ENCODE measurements at regions not wholly inside any gene's neighbourhood (a gene's known extent, or its start where the extent isn't known, plus 50 kb on each side); places are given as distances from the start of the nearest gene placed in this dataset.

DNA sequence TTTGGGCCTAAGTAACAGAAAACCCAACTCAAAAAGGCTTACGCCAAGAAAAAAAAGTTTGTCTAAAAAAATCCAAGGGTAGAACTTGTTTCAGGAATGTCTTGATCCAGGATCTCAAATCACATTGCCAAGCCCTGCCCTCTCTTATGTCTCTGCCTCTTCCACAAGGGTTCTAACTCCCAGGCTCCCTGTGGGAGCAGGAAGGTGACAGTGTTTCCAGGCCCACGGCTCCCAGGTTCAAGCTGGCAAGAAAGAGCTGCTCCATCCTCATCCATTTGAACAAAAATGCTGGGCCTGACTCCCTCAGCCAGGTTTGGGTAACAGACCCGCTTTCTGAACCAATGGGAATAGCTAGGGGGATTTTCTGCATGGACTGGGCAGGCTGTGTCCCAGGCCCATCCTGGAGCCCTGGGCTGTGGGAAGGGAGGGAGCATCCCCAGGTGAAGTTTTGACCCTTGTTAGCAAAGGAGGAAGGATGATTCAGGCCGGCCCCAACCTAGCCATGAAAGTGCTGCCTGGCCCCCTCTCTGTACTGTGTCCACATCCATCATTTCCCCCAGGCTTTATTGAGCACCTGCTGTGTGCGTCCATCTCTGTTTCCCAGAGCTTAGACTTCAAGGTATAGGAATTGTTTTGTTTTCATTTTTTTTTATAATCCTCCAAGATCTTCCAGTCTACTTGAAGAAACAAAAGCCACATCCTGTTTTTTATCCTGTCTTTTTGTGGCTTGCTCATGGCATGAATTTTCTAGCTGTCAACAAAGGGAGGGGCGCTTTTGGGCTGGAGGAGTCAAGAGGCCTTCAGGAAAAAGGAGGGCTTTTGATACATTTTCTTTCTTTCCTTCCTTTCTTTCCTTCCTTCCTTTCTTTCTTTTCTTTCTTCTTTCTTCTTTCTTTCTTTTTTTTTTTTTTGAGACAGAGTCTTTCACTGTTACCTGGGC is 159.8 kb downstream of the TFAP2C start:
- Histone ChIP-seq H3K27ac (ENCODE audit: low read length) (peak overlapping the region; percentile 20), H3K4me1 (ENCODE audit: control insufficient read depth in 1 of 2, insufficient read depth in 2 of 2, low read length in 2 of 2) (peaks cover 0 to 10% of the 10 kb centered on the region in 2 donors), H3K27me3 (ENCODE audit: low read depth, low read length) (no peaks in the 10 kb centered on the region), H3K9me3 (ENCODE audit: control insufficient read depth in 1 of 2, low read length in 2 of 2) (no peaks in the 10 kb centered on the region), H3K36me3 (ENCODE audit: control insufficient read depth in 1 of 2, insufficient read depth in 2 of 2, low read length in 2 of 2) (no peaks in the 10 kb centered on the region), H3K4me3 (ENCODE audit: low read depth in 1 of 2, low read length in 2 of 2) (no peak overlapping the region)

DNA sequence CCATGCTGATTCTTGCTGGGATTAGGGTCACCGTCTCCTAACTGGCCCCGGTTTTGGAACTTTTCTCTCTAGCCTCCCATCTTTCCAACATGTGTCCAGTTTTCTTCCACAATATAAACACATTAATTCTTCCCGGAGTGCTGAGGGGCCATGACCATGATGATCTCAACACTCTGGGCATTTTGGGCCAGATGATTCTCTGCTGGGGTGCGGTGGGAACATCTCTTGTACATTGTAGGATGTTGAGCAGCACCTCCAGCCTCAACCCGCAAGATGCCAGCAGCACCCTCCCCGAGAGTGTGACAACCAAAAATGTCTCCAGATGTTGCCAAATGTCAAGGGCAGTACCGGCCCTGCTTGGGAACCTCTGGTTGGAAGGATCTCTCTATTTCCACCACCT is 164.8 kb downstream of the TFAP2C start:
- Histone ChIP-seq H3K9me3 (ENCODE audit: control insufficient read depth in 1 of 2, low read length in 2 of 2) (peaks cover 0 to 10% of the 10 kb centered on the region in 2 donors), H3K27me3 (ENCODE audit: low read depth, low read length) (no peaks in the 10 kb centered on the region), H3K4me1 (ENCODE audit: control insufficient read depth in 1 of 2, insufficient read depth in 2 of 2, low read length in 2 of 2) (no peaks in the 10 kb centered on the region), H3K4me3 (ENCODE audit: low read depth in 1 of 2, low read length in 2 of 2) (no peak overlapping the region), H3K36me3 (ENCODE audit: control insufficient read depth in 1 of 2, insufficient read depth in 2 of 2, low read length in 2 of 2) (no peaks in the 10 kb centered on the region), H3K27ac (ENCODE audit: low read length) (no peak overlapping the region)

DNA sequence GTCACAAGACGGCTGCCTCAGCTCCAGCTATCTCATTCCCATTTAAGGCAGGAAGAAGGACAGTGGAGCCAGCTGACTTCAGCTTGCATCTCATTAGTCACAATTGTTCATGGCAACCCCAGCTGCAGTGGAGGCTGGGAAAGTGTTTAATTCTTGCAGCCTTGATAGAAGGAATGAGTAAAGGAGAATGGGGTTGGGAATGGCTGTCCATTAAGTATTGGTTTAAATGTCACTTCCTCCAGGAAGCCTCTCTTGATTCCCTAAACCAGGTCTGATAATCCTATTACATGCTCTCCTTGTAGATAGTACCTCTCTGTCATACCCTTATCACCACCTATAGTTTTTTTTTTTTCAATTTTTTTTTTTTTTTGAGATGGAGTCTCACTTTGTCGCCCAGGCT is 166.4 kb downstream of the TFAP2C start:
- Histone ChIP-seq H3K9me3 (ENCODE audit: control insufficient read depth in 1 of 2, low read length in 2 of 2) (peaks cover 0 to 14% of the 10 kb centered on the region in 2 donors), H3K4me3 (ENCODE audit: low read depth in 1 of 2, low read length in 2 of 2) (no peak overlapping the region), H3K27me3 (ENCODE audit: low read depth, low read length) (no peaks in the 10 kb centered on the region), H3K4me1 (ENCODE audit: control insufficient read depth in 1 of 2, insufficient read depth in 2 of 2, low read length in 2 of 2) (no peaks in the 10 kb centered on the region), H3K27ac (ENCODE audit: low read length) (no peak overlapping the region), H3K36me3 (ENCODE audit: control insufficient read depth in 1 of 2, insufficient read depth in 2 of 2, low read length in 2 of 2) (no peaks in the 10 kb centered on the region)

DNA sequence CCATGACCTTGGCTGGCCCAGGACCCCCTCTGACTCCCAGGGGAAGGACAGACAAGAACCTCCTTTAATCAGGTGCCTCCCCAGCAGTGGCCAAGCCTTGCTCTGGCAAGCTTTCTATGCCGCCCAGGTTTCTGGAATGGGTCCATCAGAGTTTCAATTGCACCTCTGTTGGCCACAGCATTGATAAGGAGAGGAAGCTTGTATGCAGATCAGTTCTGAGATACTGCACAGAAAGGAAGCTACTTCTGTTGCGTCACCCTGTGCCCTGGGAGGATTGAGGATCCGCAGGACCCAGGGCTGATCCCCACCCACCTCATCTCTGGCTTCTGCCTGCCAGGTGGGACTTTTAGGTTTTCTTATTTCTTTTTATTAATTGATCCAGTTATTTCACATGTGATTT is 167.2 kb downstream of the TFAP2C start:
- Histone ChIP-seq H3K4me1 (ENCODE audit: control insufficient read depth in 1 of 2, insufficient read depth in 2 of 2, low read length in 2 of 2) (no peaks in the 10 kb centered on the region), H3K27ac (ENCODE audit: low read length) (no peak overlapping the region), H3K9me3 (ENCODE audit: control insufficient read depth in 1 of 2, low read length in 2 of 2) (peaks cover 0 to 14% of the 10 kb centered on the region in 2 donors), H3K36me3 (ENCODE audit: control insufficient read depth in 1 of 2, insufficient read depth in 2 of 2, low read length in 2 of 2) (no peaks in the 10 kb centered on the region), H3K4me3 (ENCODE audit: low read depth in 1 of 2, low read length in 2 of 2) (no peak overlapping the region), H3K27me3 (ENCODE audit: low read depth, low read length) (no peaks in the 10 kb centered on the region)

DNA sequence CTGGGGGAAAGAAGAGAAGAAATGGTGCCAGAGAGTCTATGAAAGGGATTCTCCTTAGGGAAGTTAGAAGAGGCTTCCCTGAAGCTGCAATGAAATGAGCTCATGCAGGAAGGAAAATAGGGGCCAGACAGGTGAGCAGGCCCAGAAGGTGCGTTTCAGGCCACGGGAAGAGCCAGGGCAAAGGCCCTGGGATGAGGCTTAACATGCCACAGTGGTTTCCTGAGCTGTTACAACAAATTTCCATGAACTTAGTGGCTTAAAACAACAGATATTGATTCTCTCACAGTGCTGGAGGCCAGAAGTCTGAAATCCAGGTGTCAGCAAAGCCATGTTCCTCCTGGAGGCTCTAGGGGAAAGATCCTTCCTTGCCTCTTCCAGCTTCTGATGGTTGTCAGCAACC is 167.9 kb downstream of the TFAP2C start:
- Histone ChIP-seq H3K4me1 (ENCODE audit: control insufficient read depth in 1 of 2, insufficient read depth in 2 of 2, low read length in 2 of 2) (no peaks in the 10 kb centered on the region), H3K27ac (ENCODE audit: low read length) (no peak overlapping the region), H3K36me3 (ENCODE audit: control insufficient read depth in 1 of 2, insufficient read depth in 2 of 2, low read length in 2 of 2) (no peaks in the 10 kb centered on the region), H3K9me3 (ENCODE audit: control insufficient read depth in 1 of 2, low read length in 2 of 2) (peaks cover 0 to 14% of the 10 kb centered on the region in 2 donors), H3K27me3 (ENCODE audit: low read depth, low read length) (no peaks in the 10 kb centered on the region), H3K4me3 (ENCODE audit: low read depth in 1 of 2, low read length in 2 of 2) (no peak overlapping the region)

DNA sequence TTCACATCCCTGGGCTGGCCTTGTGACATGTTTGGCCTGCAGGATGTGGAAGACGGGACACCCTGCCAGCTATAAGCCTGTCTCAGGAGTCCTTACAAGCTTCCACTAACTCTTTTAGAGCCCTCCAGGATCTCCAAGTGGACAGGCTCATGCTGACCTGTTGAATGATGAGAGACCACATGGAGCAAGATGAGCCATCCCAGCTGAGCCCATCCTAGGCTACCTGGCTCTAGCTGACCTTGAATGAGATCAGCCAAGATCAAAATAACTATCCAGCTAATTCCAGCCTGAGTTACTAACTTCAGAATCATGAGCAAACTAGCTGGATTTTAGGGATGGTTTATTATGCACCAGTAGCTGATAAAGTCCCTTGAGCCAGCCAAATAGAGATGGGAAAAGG is 169.5 kb downstream of the TFAP2C start:
- Histone ChIP-seq H3K4me3 (ENCODE audit: low read depth in 1 of 2, low read length in 2 of 2) (no peak overlapping the region), H3K9me3 (ENCODE audit: control insufficient read depth in 1 of 2, low read length in 2 of 2) (peaks cover 0 to 14% of the 10 kb centered on the region in 2 donors), H3K27me3 (ENCODE audit: low read depth, low read length) (no peaks in the 10 kb centered on the region), H3K27ac (ENCODE audit: low read length) (no peak overlapping the region), H3K4me1 (ENCODE audit: control insufficient read depth in 1 of 2, insufficient read depth in 2 of 2, low read length in 2 of 2) (no peaks in the 10 kb centered on the region), H3K36me3 (ENCODE audit: control insufficient read depth in 1 of 2, insufficient read depth in 2 of 2, low read length in 2 of 2) (no peaks in the 10 kb centered on the region)

DNA sequence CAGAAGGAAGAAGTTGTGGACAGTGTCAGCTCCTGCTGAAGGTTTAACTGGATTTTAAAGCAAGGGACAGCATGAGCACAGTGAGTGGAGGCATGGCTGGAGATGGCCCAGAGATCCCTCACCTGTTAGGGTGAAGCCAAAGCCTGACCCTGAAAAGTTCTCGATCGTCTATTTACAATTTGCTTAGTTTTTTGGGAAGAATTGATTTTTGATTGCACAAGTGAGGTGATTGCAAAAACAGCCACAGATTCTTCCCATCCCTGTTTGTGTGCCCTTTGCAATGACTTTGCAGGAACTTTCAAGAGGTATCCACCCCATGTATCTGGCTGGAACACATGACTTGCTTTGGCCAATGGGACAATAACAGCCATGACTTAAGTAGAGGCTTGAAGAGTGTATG is 170.1 kb downstream of the TFAP2C start:
- no peaks in the 10 kb centered on the region for H3K4me1 ChIP-seq (ENCODE audit: control insufficient read depth in 1 of 2, insufficient read depth in 2 of 2, low read length in 2 of 2)
- H3K27ac ChIP-seq (ENCODE audit: low read length) = no peak overlapping the region
- H3K27me3 ChIP-seq (ENCODE audit: low read depth, low read length) = no peaks in the 10 kb centered on the region
- no peaks in the 10 kb centered on the region for H3K36me3 ChIP-seq (ENCODE audit: control insufficient read depth in 1 of 2, insufficient read depth in 2 of 2, low read length in 2 of 2)
- peaks cover 0 to 14% of the 10 kb centered on the region in 2 donors for H3K9me3 ChIP-seq (ENCODE audit: control insufficient read depth in 1 of 2, low read length in 2 of 2)
- H3K4me3 ChIP-seq (ENCODE audit: low read depth in 1 of 2, low read length in 2 of 2) = no peak overlapping the region

DNA sequence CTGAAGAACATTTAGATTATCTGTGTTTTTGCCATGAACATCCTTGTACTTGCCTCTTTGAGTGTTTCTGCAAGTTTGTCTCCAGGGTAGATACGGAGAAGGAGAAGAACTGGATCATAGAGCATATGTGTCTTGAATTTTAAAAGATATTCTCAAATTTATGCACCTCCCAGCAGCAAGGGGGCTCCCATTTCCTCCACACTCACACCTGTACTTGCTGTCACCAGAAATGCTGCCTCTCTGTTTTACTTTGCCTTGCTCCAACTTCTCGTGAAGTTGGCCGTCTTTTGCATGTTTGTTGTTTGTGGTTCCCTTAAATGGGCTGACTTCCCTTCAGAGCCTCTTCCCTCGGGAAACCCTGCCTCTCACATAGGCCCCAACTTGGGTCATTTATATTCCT is 171.0 kb downstream of the TFAP2C start:
- Histone ChIP-seq H3K27ac (ENCODE audit: low read length) (no peak overlapping the region), H3K27me3 (ENCODE audit: low read depth, low read length) (no peaks in the 10 kb centered on the region), H3K4me3 (ENCODE audit: low read depth in 1 of 2, low read length in 2 of 2) (no peak overlapping the region), H3K4me1 (ENCODE audit: control insufficient read depth in 1 of 2, insufficient read depth in 2 of 2, low read length in 2 of 2) (no peaks in the 10 kb centered on the region), H3K9me3 (ENCODE audit: control insufficient read depth in 1 of 2, low read length in 2 of 2) (peaks cover 0 to 14% of the 10 kb centered on the region in 2 donors), H3K36me3 (ENCODE audit: control insufficient read depth in 1 of 2, insufficient read depth in 2 of 2, low read length in 2 of 2) (no peaks in the 10 kb centered on the region)

DNA sequence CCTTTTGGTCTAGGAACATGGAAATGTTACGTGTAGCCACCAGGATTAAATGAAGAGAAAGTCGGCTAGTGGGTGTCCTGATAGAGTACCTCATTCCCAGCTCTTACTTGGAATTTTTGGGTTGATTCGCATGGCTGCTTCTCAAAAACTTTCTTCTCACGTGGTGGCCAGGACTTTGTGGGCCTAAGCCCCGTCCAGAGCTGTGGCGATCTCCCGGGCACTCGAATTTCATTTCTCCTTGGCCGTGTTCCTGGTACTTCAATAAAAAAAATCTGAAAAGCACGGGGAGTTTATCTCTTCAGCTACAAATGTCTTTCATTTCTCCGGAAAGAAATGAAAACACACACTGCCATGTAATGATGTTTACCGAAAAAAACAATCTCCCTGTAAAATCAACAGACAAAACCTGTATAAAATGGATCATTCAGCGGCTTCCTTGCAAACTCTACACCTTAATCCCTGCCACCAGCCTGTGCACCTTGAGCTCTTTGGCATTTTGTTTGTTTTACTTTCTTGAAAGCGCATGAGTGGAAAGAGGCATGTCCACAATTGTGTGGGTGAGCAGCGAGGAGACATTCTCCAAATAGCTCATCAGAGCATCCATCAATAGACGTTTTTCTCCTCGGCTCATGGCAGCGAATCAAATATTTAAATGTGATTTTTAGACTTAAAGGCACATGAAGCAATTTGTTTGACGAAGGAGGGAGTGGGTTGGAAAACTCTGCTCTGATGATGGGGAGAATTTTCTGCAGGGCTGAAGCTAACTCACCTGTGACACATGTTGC is 173.1 kb downstream of the TFAP2C start:
- H3K4me3 ChIP-seq (ENCODE audit: low read depth in 1 of 2, low read length in 2 of 2) = no peak overlapping the region
- no peak overlapping the region for H3K27ac ChIP-seq (ENCODE audit: low read length)
- no peaks in the 10 kb centered on the region for H3K36me3 ChIP-seq (ENCODE audit: control insufficient read depth in 1 of 2, insufficient read depth in 2 of 2, low read length in 2 of 2)
- H3K9me3 ChIP-seq (ENCODE audit: control insufficient read depth in 1 of 2, low read length in 2 of 2) = peaks cover 0 to 14% of the 10 kb centered on the region in 2 donors
- no peaks in the 10 kb centered on the region for H3K4me1 ChIP-seq (ENCODE audit: control insufficient read depth in 1 of 2, insufficient read depth in 2 of 2, low read length in 2 of 2)
- H3K27me3 ChIP-seq (ENCODE audit: low read depth, low read length) = no peaks in the 10 kb centered on the region

DNA sequence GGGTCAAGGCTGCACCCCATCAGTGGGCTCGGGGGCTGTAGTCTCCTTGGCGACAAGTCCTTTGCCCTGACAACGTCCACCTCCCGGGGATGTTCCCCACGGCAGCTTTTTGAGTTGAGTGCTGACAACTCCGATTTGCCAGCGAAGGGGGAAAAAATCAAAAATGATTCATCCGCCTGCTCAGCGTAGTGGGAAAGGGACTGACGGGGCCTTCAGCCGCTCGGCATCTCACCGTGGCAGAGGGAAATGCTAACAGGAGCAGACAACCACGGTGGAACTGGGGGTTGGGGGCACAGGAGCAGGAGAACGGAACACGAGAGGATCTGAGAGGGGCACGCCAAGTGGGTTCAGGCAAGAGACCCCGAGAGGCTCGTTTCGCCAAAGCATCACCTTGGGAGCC is 173.7 kb downstream of the TFAP2C start:
- peaks cover 5% of the 10 kb centered on the region for H3K27me3 ChIP-seq (ENCODE audit: low read depth, low read length)
- H3K4me1 ChIP-seq (ENCODE audit: control insufficient read depth in 1 of 2, insufficient read depth in 2 of 2, low read length in 2 of 2) = no peaks in the 10 kb centered on the region
- no peak overlapping the region for H3K4me3 ChIP-seq (ENCODE audit: low read depth in 1 of 2, low read length in 2 of 2)
- no peak overlapping the region for H3K27ac ChIP-seq (ENCODE audit: low read length)
- no peaks in the 10 kb centered on the region for H3K36me3 ChIP-seq (ENCODE audit: control insufficient read depth in 1 of 2, insufficient read depth in 2 of 2, low read length in 2 of 2)
- peaks cover 0 to 14% of the 10 kb centered on the region in 2 donors for H3K9me3 ChIP-seq (ENCODE audit: control insufficient read depth in 1 of 2, low read length in 2 of 2)

DNA sequence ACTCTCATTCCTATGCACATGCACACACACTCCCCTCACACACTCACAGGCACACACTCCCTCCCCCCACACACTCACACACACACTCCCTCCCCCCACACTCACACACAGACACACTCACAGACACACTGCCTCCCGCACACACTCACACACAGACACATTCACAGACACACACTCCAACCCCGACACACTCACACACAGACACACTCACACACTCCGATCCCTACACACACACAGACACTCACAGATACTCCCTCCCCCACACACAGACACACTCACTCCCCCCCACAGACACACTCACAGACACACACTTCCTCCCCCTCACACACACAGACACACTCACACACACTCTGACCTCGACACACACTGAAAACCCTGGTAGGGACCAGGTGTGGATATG is 176.2 kb downstream of the TFAP2C start:
- no peaks in the 10 kb centered on the region for H3K36me3 ChIP-seq (ENCODE audit: control insufficient read depth in 1 of 2, insufficient read depth in 2 of 2, low read length in 2 of 2)
- H3K9me3 ChIP-seq (ENCODE audit: control insufficient read depth in 1 of 2, low read length in 2 of 2) = no peaks in the 10 kb centered on the region
- no peaks in the 10 kb centered on the region for H3K4me1 ChIP-seq (ENCODE audit: control insufficient read depth in 1 of 2, insufficient read depth in 2 of 2, low read length in 2 of 2)
- no peak overlapping the region for H3K27ac ChIP-seq (ENCODE audit: low read length)
- no peak overlapping the region for H3K4me3 ChIP-seq (ENCODE audit: low read depth in 1 of 2, low read length in 2 of 2)
- H3K27me3 ChIP-seq (ENCODE audit: low read depth, low read length) = peaks cover 8% of the 10 kb centered on the region

All from muscle layer of duodenum (tissue), 2 donors.